ENCODE measurements at regions not wholly inside any gene's neighbourhood (a gene's known extent, or its start where the extent isn't known, plus 50 kb on each side); places are given as distances from the start of the nearest gene placed in this dataset.

- WGBS (ENCODE audit: insufficient coverage): 96% methylated on average over 19 of the region's 24 CpGs
- ChIA-PET POLR2A (no interaction called here), CTCF (no interaction called here)
- peaks cover 0 to 15% (median 4%) of the 10 kb centered on the region in 5 experiments for H3K9me3 ChIP-seq (ENCODE audit: control extremely low read depth in 1 of 5, control insufficient read depth in 4 of 5, insufficient read depth in 2 of 5, low read depth in 1 of 5, low read length in 4 of 5)
- no peaks in the 10 kb centered on the region for H3K36me3 ChIP-seq (ENCODE audit: control insufficient read depth in 4 of 4, insufficient read depth in 4 of 4, low read length in 3 of 4)
- DNase-seq: no peak
- no peaks in the 10 kb centered on the region for H3K27me3 ChIP-seq (replicated peaks in 2 of 5; ENCODE audit: control insufficient read depth in 4 of 5, insufficient read depth in 5 of 5, low read length in 4 of 5)
- H3K4me3 ChIP-seq (ENCODE audit: control insufficient read depth in 1 of 7, extremely low read depth in 1 of 7, insufficient read depth in 4 of 7, low read depth in 2 of 7, low read length in 6 of 7): no peak overlapping the region
- H3K4me1 ChIP-seq (ENCODE audit: control extremely low read depth in 1 of 4, control insufficient read depth in 4 of 4, insufficient read depth in 4 of 4, low read length in 3 of 4): no peaks in the 10 kb centered on the region
- no peak overlapping the region for H3K27ac ChIP-seq (ENCODE audit: insufficient read depth in 1 of 2, low read depth in 1 of 2, low read length in 2 of 2, poor library complexity in 1 of 2, severe bottlenecking in 2 of 2)
These were observed 380.7 kb downstream of the IRX2 start for GRCh38 chr5:2370626-2371418.

GRCh38 chr5:2369178-2369577 is 382.3 kb downstream of the IRX2 start:
- DNase-seq: no peak
- no peak overlapping the region for H3K4me3 ChIP-seq (ENCODE audit: control insufficient read depth in 1 of 7, extremely low read depth in 1 of 7, insufficient read depth in 4 of 7, low read depth in 2 of 7, low read length in 6 of 7)
- POLR2A ChIA-PET: no interaction called here
- 92% methylated on average over 7 of the region's 8 CpGs for WGBS (ENCODE audit: insufficient coverage)
- H3K9me3 ChIP-seq (ENCODE audit: control extremely low read depth in 1 of 5, control insufficient read depth in 4 of 5, insufficient read depth in 2 of 5, low read depth in 1 of 5, low read length in 4 of 5): peaks cover 0 to 18% (median 4%) of the 10 kb centered on the region in 5 experiments
- CTCF ChIA-PET: no interaction called here
- H3K27me3 ChIP-seq (replicated peaks in 2 of 5; ENCODE audit: control insufficient read depth in 4 of 5, insufficient read depth in 5 of 5, low read length in 4 of 5): no peaks in the 10 kb centered on the region
- H3K4me1 ChIP-seq (ENCODE audit: control extremely low read depth in 1 of 4, control insufficient read depth in 4 of 4, insufficient read depth in 4 of 4, low read length in 3 of 4): no peaks in the 10 kb centered on the region
- no peak overlapping the region for H3K27ac ChIP-seq (ENCODE audit: insufficient read depth in 1 of 2, low read depth in 1 of 2, low read length in 2 of 2, poor library complexity in 1 of 2, severe bottlenecking in 2 of 2)
- H3K36me3 ChIP-seq (ENCODE audit: control insufficient read depth in 4 of 4, insufficient read depth in 4 of 4, low read length in 3 of 4): no peaks in the 10 kb centered on the region

GRCh38 chr5:2366816-2367215 is 384.7 kb downstream of the IRX2 start:
- ChIA-PET CTCF (no interaction called here), POLR2A (no interaction called here)
- 85% methylated on average over 7 of the region's 9 CpGs for WGBS (ENCODE audit: insufficient coverage)
- Histone ChIP-seq H3K27ac (ENCODE audit: insufficient read depth in 1 of 2, low read depth in 1 of 2, low read length in 2 of 2, poor library complexity in 1 of 2, severe bottlenecking in 2 of 2) (no peak overlapping the region), H3K9me3 (ENCODE audit: control extremely low read depth in 1 of 5, control insufficient read depth in 4 of 5, insufficient read depth in 2 of 5, low read depth in 1 of 5, low read length in 4 of 5) (peaks cover 0 to 18% (median 7%) of the 10 kb centered on the region in 5 experiments), H3K36me3 (ENCODE audit: control insufficient read depth in 4 of 4, insufficient read depth in 4 of 4, low read length in 3 of 4) (no peaks in the 10 kb centered on the region), H3K4me3 (ENCODE audit: control insufficient read depth in 1 of 7, extremely low read depth in 1 of 7, insufficient read depth in 4 of 7, low read depth in 2 of 7, low read length in 6 of 7) (no peak overlapping the region), H3K27me3 (replicated peaks in 2 of 5; ENCODE audit: control insufficient read depth in 4 of 5, insufficient read depth in 5 of 5, low read length in 4 of 5) (no peaks in the 10 kb centered on the region), H3K4me1 (ENCODE audit: control extremely low read depth in 1 of 4, control insufficient read depth in 4 of 4, insufficient read depth in 4 of 4, low read length in 3 of 4) (no peaks in the 10 kb centered on the region)
- DNase-seq: no peak

- Histone ChIP-seq H3K36me3 (ENCODE audit: control insufficient read depth in 4 of 4, insufficient read depth in 4 of 4, low read length in 3 of 4) (no peaks in the 10 kb centered on the region), H3K4me1 (ENCODE audit: control extremely low read depth in 1 of 4, control insufficient read depth in 4 of 4, insufficient read depth in 4 of 4, low read length in 3 of 4) (no peaks in the 10 kb centered on the region), H3K27me3 (replicated peaks in 2 of 5; ENCODE audit: control insufficient read depth in 4 of 5, insufficient read depth in 5 of 5, low read length in 4 of 5) (no peaks in the 10 kb centered on the region), H3K4me3 (ENCODE audit: control insufficient read depth in 1 of 7, extremely low read depth in 1 of 7, insufficient read depth in 4 of 7, low read depth in 2 of 7, low read length in 6 of 7) (no peak overlapping the region), H3K27ac (ENCODE audit: insufficient read depth in 1 of 2, low read depth in 1 of 2, low read length in 2 of 2, poor library complexity in 1 of 2, severe bottlenecking in 2 of 2) (no peak overlapping the region), H3K9me3 (ENCODE audit: control extremely low read depth in 1 of 5, control insufficient read depth in 4 of 5, insufficient read depth in 2 of 5, low read depth in 1 of 5, low read length in 4 of 5) (peaks cover 0 to 2% (median 0%) of the 10 kb centered on the region in 5 experiments)
- ChIA-PET CTCF (no interaction called here), POLR2A (no interaction called here)
- no peak for DNase-seq
These were observed 394.2 kb downstream of the IRX2 start for GRCh38 chr5:2357309-2357708.

GRCh38 chr5:2355859-2356258 is 395.6 kb downstream of the IRX2 start:
- H3K9me3 ChIP-seq (ENCODE audit: control extremely low read depth in 1 of 5, control insufficient read depth in 4 of 5, insufficient read depth in 2 of 5, low read depth in 1 of 5, low read length in 4 of 5): peaks cover 0 to 2% (median 0%) of the 10 kb centered on the region in 5 experiments
- WGBS (ENCODE audit: insufficient coverage): 75% methylated on average over 2 of the region's 2 CpGs
- ChIA-PET CTCF (no interaction called here), POLR2A (no interaction called here)
- H3K36me3 ChIP-seq (ENCODE audit: control insufficient read depth in 4 of 4, insufficient read depth in 4 of 4, low read length in 3 of 4): no peaks in the 10 kb centered on the region
- no peak overlapping the region for H3K4me3 ChIP-seq (ENCODE audit: control insufficient read depth in 1 of 7, extremely low read depth in 1 of 7, insufficient read depth in 4 of 7, low read depth in 2 of 7, low read length in 6 of 7)
- H3K4me1 ChIP-seq (ENCODE audit: control extremely low read depth in 1 of 4, control insufficient read depth in 4 of 4, insufficient read depth in 4 of 4, low read length in 3 of 4): no peaks in the 10 kb centered on the region
- DNase-seq: no peak
- H3K27me3 ChIP-seq (replicated peaks in 2 of 5; ENCODE audit: control insufficient read depth in 4 of 5, insufficient read depth in 5 of 5, low read length in 4 of 5): no peaks in the 10 kb centered on the region
- H3K27ac ChIP-seq (ENCODE audit: insufficient read depth in 1 of 2, low read depth in 1 of 2, low read length in 2 of 2, poor library complexity in 1 of 2, severe bottlenecking in 2 of 2): no peak overlapping the region

GRCh38 chr5:2353871-2354440 is 397.5 kb downstream of the IRX2 start:
- Histone ChIP-seq H3K4me1 (ENCODE audit: control extremely low read depth in 1 of 4, control insufficient read depth in 4 of 4, insufficient read depth in 4 of 4, low read length in 3 of 4) (no peaks in the 10 kb centered on the region), H3K27me3 (replicated peaks in 2 of 5; ENCODE audit: control insufficient read depth in 4 of 5, insufficient read depth in 5 of 5, low read length in 4 of 5) (no peaks in the 10 kb centered on the region), H3K36me3 (ENCODE audit: control insufficient read depth in 4 of 4, insufficient read depth in 4 of 4, low read length in 3 of 4) (no peaks in the 10 kb centered on the region), H3K4me3 (ENCODE audit: control insufficient read depth in 1 of 7, extremely low read depth in 1 of 7, insufficient read depth in 4 of 7, low read depth in 2 of 7, low read length in 6 of 7) (no peak overlapping the region), H3K27ac (ENCODE audit: insufficient read depth in 1 of 2, low read depth in 1 of 2, low read length in 2 of 2, poor library complexity in 1 of 2, severe bottlenecking in 2 of 2) (no peak overlapping the region), H3K9me3 (ENCODE audit: control extremely low read depth in 1 of 5, control insufficient read depth in 4 of 5, insufficient read depth in 2 of 5, low read depth in 1 of 5, low read length in 4 of 5) (peaks cover 0 to 2% (median 0%) of the 10 kb centered on the region in 5 experiments)
- DNase-seq: no peak
- CTCF ChIA-PET: no interaction called here
- WGBS (ENCODE audit: insufficient coverage): 90% methylated on average over 10 of the region's 10 CpGs
- POLR2A ChIA-PET: no interaction called here

GRCh38 chr5:2353211-2353610 is 398.3 kb downstream of the IRX2 start:
- H3K36me3 ChIP-seq (ENCODE audit: control insufficient read depth in 4 of 4, insufficient read depth in 4 of 4, low read length in 3 of 4): no peaks in the 10 kb centered on the region
- H3K9me3 ChIP-seq (ENCODE audit: control extremely low read depth in 1 of 5, control insufficient read depth in 4 of 5, insufficient read depth in 2 of 5, low read depth in 1 of 5, low read length in 4 of 5): peaks cover 0 to 2% (median 0%) of the 10 kb centered on the region in 5 experiments
- 96% methylated on average over 3 of the region's 5 CpGs for WGBS (ENCODE audit: insufficient coverage)
- H3K4me1 ChIP-seq (ENCODE audit: control extremely low read depth in 1 of 4, control insufficient read depth in 4 of 4, insufficient read depth in 4 of 4, low read length in 3 of 4): no peaks in the 10 kb centered on the region
- no peak for DNase-seq
- H3K27me3 ChIP-seq (replicated peaks in 2 of 5; ENCODE audit: control insufficient read depth in 4 of 5, insufficient read depth in 5 of 5, low read length in 4 of 5): no peaks in the 10 kb centered on the region
- no peak overlapping the region for H3K4me3 ChIP-seq (ENCODE audit: control insufficient read depth in 1 of 7, extremely low read depth in 1 of 7, insufficient read depth in 4 of 7, low read depth in 2 of 7, low read length in 6 of 7)
- H3K27ac ChIP-seq (ENCODE audit: insufficient read depth in 1 of 2, low read depth in 1 of 2, low read length in 2 of 2, poor library complexity in 1 of 2, severe bottlenecking in 2 of 2): no peak overlapping the region
- ChIA-PET CTCF (no interaction called here), POLR2A (interaction anchor here (0.7 kb wide), 1 partner anchor 13 kb away, joined by 4 read pairs; no protein-coding TSS in a partner anchor)
